ENCODE measurements at regions not wholly inside any gene's neighbourhood (a gene's known extent, or its start where the extent isn't known, plus 50 kb on each side); places are given as distances from the start of the nearest gene placed in this dataset.
"Not testable (repeated sequence)": the region's sequence is repeated elsewhere in the genome, so short reads cannot be mapped to it uniquely, and the experiment has no call there.

GRCh38 chr7:16369855-16370254 lies 51.5 kb downstream of the CRPPA start:
- Histone ChIP-seq H3K27me3 (ENCODE audit: low read length) (no peaks in the 10 kb centered on the region), H3K9ac (ENCODE audit: low read length) (no peak overlapping the region), H2AFZ (ENCODE audit: low read length) (no peak overlapping the region), H3K27ac (ENCODE audit: low read length) (no peak overlapping the region), H3K9me3 (ENCODE audit: low read length) (no peaks in the 10 kb centered on the region), H3K79me2 (ENCODE audit: low read length) (no peaks in the 10 kb centered on the region), H3K36me3 (ENCODE audit: insufficient read depth, low read length) (no peaks in the 10 kb centered on the region), H3K4me1 (ENCODE audit: low read length) (no peaks in the 10 kb centered on the region), H4K20me1 (ENCODE audit: insufficient read depth, low read depth, low read length) (no peaks in the 10 kb centered on the region), H3K4me3 (ENCODE audit: low read length) (no peak overlapping the region), H3K9me2 (replicated peaks; ENCODE audit: insufficient read depth, low read length) (no peaks in the 10 kb centered on the region), H3K4me2 (ENCODE audit: low read depth, low read length, poor library complexity, severe bottlenecking) (no peak overlapping the region)
- no peak for DNase-seq

DNA sequence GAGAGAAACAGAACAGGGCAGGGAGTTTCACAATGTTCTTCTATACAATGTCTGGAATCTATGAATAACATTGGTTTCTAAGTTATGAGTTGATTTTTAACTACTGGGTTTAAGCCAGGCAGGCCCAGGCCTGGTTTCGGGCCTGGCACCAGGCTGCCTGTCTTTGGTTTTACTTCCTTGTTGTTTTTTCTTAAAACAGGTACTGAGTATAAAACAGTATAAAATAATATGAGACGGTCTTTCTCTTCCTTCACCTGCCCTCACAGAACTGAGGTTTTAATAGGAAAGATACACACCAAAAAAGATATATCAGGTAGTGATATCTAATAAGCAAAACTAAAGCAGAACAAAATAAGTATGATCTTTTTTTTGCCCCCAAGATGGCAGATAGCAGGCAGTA lies 52.0 kb downstream of the CRPPA start:
- not testable (repeated sequence) for H3K9me3 ChIP-seq (ENCODE audit: low read length); H3K27ac ChIP-seq (ENCODE audit: low read length); H3K79me2 ChIP-seq (ENCODE audit: low read length); H3K4me2 ChIP-seq (ENCODE audit: low read depth, low read length, poor library complexity, severe bottlenecking); H4K20me1 ChIP-seq (ENCODE audit: insufficient read depth, low read depth, low read length); H3K4me1 ChIP-seq (ENCODE audit: low read length); H3K9ac ChIP-seq (ENCODE audit: low read length); H3K36me3 ChIP-seq (ENCODE audit: insufficient read depth, low read length); H3K9me2 ChIP-seq (replicated peaks; ENCODE audit: insufficient read depth, low read length); H3K4me3 ChIP-seq (ENCODE audit: low read length); H3K27me3 ChIP-seq (ENCODE audit: low read length); H2AFZ ChIP-seq (ENCODE audit: low read length); DNase-seq

GRCh38 chr7:16368885-16369284 lies 52.5 kb downstream of the CRPPA start:
- H3K27ac ChIP-seq (ENCODE audit: low read length), result no peak overlapping the region
- DNase-seq, result no peak
- H3K9me3 ChIP-seq (ENCODE audit: low read length), result no peaks in the 10 kb centered on the region
- H2AFZ ChIP-seq (ENCODE audit: low read length), result no peak overlapping the region
- H3K79me2 ChIP-seq (ENCODE audit: low read length), result no peaks in the 10 kb centered on the region
- no peaks in the 10 kb centered on the region for H3K4me1 ChIP-seq (ENCODE audit: low read length)
- H4K20me1 ChIP-seq (ENCODE audit: insufficient read depth, low read depth, low read length), result no peaks in the 10 kb centered on the region
- H3K9me2 ChIP-seq (replicated peaks; ENCODE audit: insufficient read depth, low read length), result no peaks in the 10 kb centered on the region
- H3K36me3 ChIP-seq (ENCODE audit: insufficient read depth, low read length), result no peaks in the 10 kb centered on the region
- H3K9ac ChIP-seq (ENCODE audit: low read length), result no peak overlapping the region
- no peak overlapping the region for H3K4me2 ChIP-seq (ENCODE audit: low read depth, low read length, poor library complexity, severe bottlenecking)
- no peaks in the 10 kb centered on the region for H3K27me3 ChIP-seq (ENCODE audit: low read length)
- no peak overlapping the region for H3K4me3 ChIP-seq (ENCODE audit: low read length)

- Histone ChIP-seq H3K79me2 (ENCODE audit: low read length) (no peaks in the 10 kb centered on the region), H3K9me3 (ENCODE audit: low read length) (no peaks in the 10 kb centered on the region), H4K20me1 (ENCODE audit: insufficient read depth, low read depth, low read length) (no peaks in the 10 kb centered on the region)
These were observed 54.2 kb downstream of the CRPPA start for GRCh38 chr7:16367115-16367514.

GRCh38 chr7:16365952-16366351 lies 55.4 kb downstream of the CRPPA start:
- Histone ChIP-seq H3K4me3 (ENCODE audit: low read length) (no peak overlapping the region), H3K27ac (ENCODE audit: low read length) (no peak overlapping the region), H3K9me3 (ENCODE audit: low read length) (no peaks in the 10 kb centered on the region), H3K4me1 (ENCODE audit: low read length) (no peaks in the 10 kb centered on the region), H3K27me3 (ENCODE audit: low read length) (no peaks in the 10 kb centered on the region), H3K36me3 (ENCODE audit: insufficient read depth, low read length) (no peaks in the 10 kb centered on the region), H3K9me2 (replicated peaks; ENCODE audit: insufficient read depth, low read length) (no peaks in the 10 kb centered on the region; the same call in 1 of the 2 replicates), H3K4me2 (ENCODE audit: low read depth, low read length, poor library complexity, severe bottlenecking) (no peak overlapping the region), H3K9ac (ENCODE audit: low read length) (no peak overlapping the region), H4K20me1 (ENCODE audit: insufficient read depth, low read depth, low read length) (no peaks in the 10 kb centered on the region), H3K79me2 (ENCODE audit: low read length) (no peaks in the 10 kb centered on the region), H2AFZ (ENCODE audit: low read length) (no peak overlapping the region)
- DNase-seq, result no peak

More at GRCh38 chr7:16367115-16367514, 54.2 kb downstream of the CRPPA start:
- no peak overlapping the region for H3K27ac ChIP-seq (ENCODE audit: low read length)
- H3K4me2 ChIP-seq (ENCODE audit: low read depth, low read length, poor library complexity, severe bottlenecking), result no peak overlapping the region
- H3K36me3 ChIP-seq (ENCODE audit: insufficient read depth, low read length), result no peaks in the 10 kb centered on the region
- no peak overlapping the region for H3K4me3 ChIP-seq (ENCODE audit: low read length)
- no peak for DNase-seq
- H3K9me2 ChIP-seq (replicated peaks; ENCODE audit: insufficient read depth, low read length), result no peaks in the 10 kb centered on the region
- H3K4me1 ChIP-seq (ENCODE audit: low read length), result no peaks in the 10 kb centered on the region
- no peak overlapping the region for H2AFZ ChIP-seq (ENCODE audit: low read length)
- H3K27me3 ChIP-seq (ENCODE audit: low read length), result no peaks in the 10 kb centered on the region
- no peak overlapping the region for H3K9ac ChIP-seq (ENCODE audit: low read length)

DNA sequence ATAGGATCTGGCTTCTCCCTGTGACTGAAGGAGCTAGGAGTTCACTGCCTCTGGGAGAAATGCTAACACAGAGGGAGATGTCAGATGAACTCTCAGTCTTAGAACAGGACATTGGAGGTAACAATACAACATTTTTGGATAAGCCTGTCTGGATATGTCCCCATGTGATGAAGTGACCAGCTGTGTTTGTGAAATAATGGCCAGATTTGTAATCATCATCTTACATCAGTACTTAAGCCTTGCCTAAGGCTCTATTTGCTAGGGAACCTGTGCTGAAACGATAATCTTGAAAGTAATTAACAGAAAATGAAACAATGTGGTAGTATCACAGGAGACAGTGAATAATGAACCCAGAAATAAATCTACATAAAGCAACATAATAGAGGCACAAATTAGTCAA lies 56.2 kb downstream of the CRPPA start:
- no peaks in the 10 kb centered on the region; the same call in 1 of the 2 replicates for H3K9me2 ChIP-seq (replicated peaks; ENCODE audit: insufficient read depth, low read length)

GRCh38 chr7:16359216-16359615 lies 62.1 kb downstream of the CRPPA start:
- no peak overlapping the region for H3K4me3 ChIP-seq (ENCODE audit: low read length)

More for the DNA sequence above, 56.2 kb downstream of the CRPPA start:
- no peaks in the 10 kb centered on the region for H3K4me1 ChIP-seq (ENCODE audit: low read length)
- no peaks in the 10 kb centered on the region for H3K9me3 ChIP-seq (ENCODE audit: low read length)
- no peak overlapping the region for H3K9ac ChIP-seq (ENCODE audit: low read length)
- H3K4me2 ChIP-seq (ENCODE audit: low read depth, low read length, poor library complexity, severe bottlenecking), result no peak overlapping the region
- H3K27me3 ChIP-seq (ENCODE audit: low read length), result no peaks in the 10 kb centered on the region
- no peak for DNase-seq
- H3K4me3 ChIP-seq (ENCODE audit: low read length), result no peak overlapping the region
- H2AFZ ChIP-seq (ENCODE audit: low read length), result no peak overlapping the region
- no peaks in the 10 kb centered on the region for H3K36me3 ChIP-seq (ENCODE audit: insufficient read depth, low read length)
- no peaks in the 10 kb centered on the region for H3K79me2 ChIP-seq (ENCODE audit: low read length)
- no peak overlapping the region for H3K27ac ChIP-seq (ENCODE audit: low read length)
- no peaks in the 10 kb centered on the region for H4K20me1 ChIP-seq (ENCODE audit: insufficient read depth, low read depth, low read length)

DNA sequence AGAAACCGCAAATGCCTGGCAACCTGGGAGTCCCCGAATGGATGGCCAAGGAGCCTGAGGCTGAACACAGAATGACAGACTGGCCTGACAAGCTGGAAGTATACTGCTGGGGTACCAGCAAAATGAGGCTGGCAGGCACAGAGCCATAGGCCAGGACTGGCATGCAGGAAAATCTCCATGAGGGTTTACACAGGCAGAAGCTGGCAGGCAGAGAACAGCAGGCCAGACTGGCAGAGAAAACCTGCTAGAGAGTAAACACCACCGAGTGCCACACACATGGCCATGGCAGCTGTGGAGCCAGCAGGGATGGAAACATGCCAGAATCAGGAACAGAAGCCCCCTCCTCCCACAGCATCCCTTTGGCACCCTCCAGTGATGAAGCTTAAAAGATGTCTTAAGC lies 63.4 kb downstream of the CRPPA start:
- no peaks in the 10 kb centered on the region for H3K27me3 ChIP-seq (ENCODE audit: low read length)
- H3K79me2 ChIP-seq (ENCODE audit: low read length), result no peaks in the 10 kb centered on the region
- H3K9ac ChIP-seq (ENCODE audit: low read length), result no peak overlapping the region
- no peak for DNase-seq
- no peaks in the 10 kb centered on the region for H3K4me1 ChIP-seq (ENCODE audit: low read length)
- no peak overlapping the region for H3K4me3 ChIP-seq (ENCODE audit: low read length)
- no peaks in the 10 kb centered on the region; the same call in 1 of the 2 replicates for H3K9me2 ChIP-seq (replicated peaks; ENCODE audit: insufficient read depth, low read length)
- no peak overlapping the region for H2AFZ ChIP-seq (ENCODE audit: low read length)
- no peaks in the 10 kb centered on the region for H3K9me3 ChIP-seq (ENCODE audit: low read length)
- no peaks in the 10 kb centered on the region for H3K36me3 ChIP-seq (ENCODE audit: insufficient read depth, low read length)
- H3K27ac ChIP-seq (ENCODE audit: low read length), result no peak overlapping the region
- H4K20me1 ChIP-seq (ENCODE audit: insufficient read depth, low read depth, low read length), result no peaks in the 10 kb centered on the region
- no peak overlapping the region for H3K4me2 ChIP-seq (ENCODE audit: low read depth, low read length, poor library complexity, severe bottlenecking)

More at GRCh38 chr7:16359216-16359615, 62.1 kb downstream of the CRPPA start:
- Histone ChIP-seq H3K4me2 (ENCODE audit: low read depth, low read length, poor library complexity, severe bottlenecking) (no peak overlapping the region), H3K79me2 (ENCODE audit: low read length) (no peaks in the 10 kb centered on the region), H3K9me2 (replicated peaks; ENCODE audit: insufficient read depth, low read length) (no peaks in the 10 kb centered on the region; the same call in 1 of the 2 replicates), H3K27me3 (ENCODE audit: low read length) (no peaks in the 10 kb centered on the region), H3K36me3 (ENCODE audit: insufficient read depth, low read length) (no peaks in the 10 kb centered on the region), H3K27ac (ENCODE audit: low read length) (no peak overlapping the region), H4K20me1 (ENCODE audit: insufficient read depth, low read depth, low read length) (no peaks in the 10 kb centered on the region), H2AFZ (ENCODE audit: low read length) (no peak overlapping the region), H3K4me1 (ENCODE audit: low read length) (no peaks in the 10 kb centered on the region), H3K9me3 (ENCODE audit: low read length) (no peaks in the 10 kb centered on the region), H3K9ac (ENCODE audit: low read length) (no peak overlapping the region)
- no peak for DNase-seq

DNA sequence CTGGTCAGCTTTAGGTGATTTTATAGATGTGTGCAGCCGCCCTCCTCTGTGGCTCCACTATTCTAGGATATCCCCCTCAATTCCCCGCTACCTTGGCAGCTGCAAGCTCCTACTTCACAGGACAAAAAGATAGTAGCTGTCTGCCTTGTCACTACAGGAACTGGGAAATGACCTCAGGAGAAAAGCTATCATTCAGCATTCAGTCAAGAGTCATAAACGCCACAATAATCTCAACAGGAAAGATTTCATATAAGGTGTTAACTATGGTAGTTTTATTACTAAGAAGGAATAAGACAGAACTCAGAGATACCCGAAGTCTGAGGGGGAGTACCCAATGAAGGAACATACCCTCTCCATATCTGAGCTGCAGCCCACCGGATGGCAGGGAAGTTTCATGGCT lies 63.9 kb downstream of the CRPPA start:
- H3K9me2 ChIP-seq (replicated peaks; ENCODE audit: insufficient read depth, low read length), result no peaks in the 10 kb centered on the region; the same call in 1 of the 2 replicates
- no peaks in the 10 kb centered on the region for H3K9me3 ChIP-seq (ENCODE audit: low read length)
- no peak for DNase-seq
- H3K27me3 ChIP-seq (ENCODE audit: low read length), result no peaks in the 10 kb centered on the region
- no peaks in the 10 kb centered on the region for H3K36me3 ChIP-seq (ENCODE audit: insufficient read depth, low read length)
- H2AFZ ChIP-seq (ENCODE audit: low read length), result no peak overlapping the region
- no peaks in the 10 kb centered on the region for H3K79me2 ChIP-seq (ENCODE audit: low read length)
- H3K27ac ChIP-seq (ENCODE audit: low read length), result no peak overlapping the region
- no peaks in the 10 kb centered on the region for H3K4me1 ChIP-seq (ENCODE audit: low read length)
- H3K4me3 ChIP-seq (ENCODE audit: low read length), result no peak overlapping the region
- H4K20me1 ChIP-seq (ENCODE audit: insufficient read depth, low read depth, low read length), result no peaks in the 10 kb centered on the region
- H3K9ac ChIP-seq (ENCODE audit: low read length), result no peak overlapping the region
- H3K4me2 ChIP-seq (ENCODE audit: low read depth, low read length, poor library complexity, severe bottlenecking), result no peak overlapping the region

Measured in Karpas-422 (cell line).